HG02973 (cell line): ENCODE measurements at regions not wholly inside any gene's neighbourhood (a gene's known extent, or its start where the extent isn't known, plus 50 kb on each side); places are given as distances from the start of the nearest gene placed in this dataset.

ENCODE experiments used
- ATAC-seq: cut with Tn5 transposase; IDR thresholded peaks from one replicate; pipeline ENCODE4 v1.9.1; 2021; ENCODE audit warnings: moderate library complexity; ENCODE audit not compliant: unreplicated experiment

DNA sequence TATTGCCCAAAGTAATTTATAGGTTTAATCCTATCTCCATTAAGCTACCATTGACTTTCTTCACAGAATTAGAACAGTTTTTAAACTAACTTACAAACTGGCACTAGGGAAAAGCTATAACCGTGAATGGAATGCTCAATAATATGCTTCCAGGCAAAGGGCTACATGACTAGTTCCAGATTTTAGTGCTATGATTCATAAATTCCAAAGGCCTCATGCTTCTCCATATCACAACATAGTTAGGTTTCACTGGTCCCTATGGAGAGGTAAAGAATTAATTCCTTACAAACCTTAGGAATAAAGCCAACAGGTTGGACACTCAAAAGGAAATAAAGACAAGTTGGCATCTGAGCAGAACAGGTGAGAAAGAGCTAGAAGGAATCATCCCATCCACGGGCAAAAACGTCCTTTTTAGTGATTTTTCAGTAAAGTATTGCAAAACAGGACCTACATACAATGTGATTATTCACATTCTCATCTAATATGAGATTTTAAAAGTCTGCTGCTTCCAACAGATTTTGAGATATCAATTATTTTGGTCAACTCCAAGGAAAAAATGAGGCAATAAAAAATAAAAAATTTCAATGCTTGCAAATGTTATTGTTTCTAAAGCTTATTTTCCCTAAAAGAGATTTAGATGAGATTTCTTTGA, 97.0 kb upstream of the TARS1 start:
- ATAC-seq = no peak

DNA sequence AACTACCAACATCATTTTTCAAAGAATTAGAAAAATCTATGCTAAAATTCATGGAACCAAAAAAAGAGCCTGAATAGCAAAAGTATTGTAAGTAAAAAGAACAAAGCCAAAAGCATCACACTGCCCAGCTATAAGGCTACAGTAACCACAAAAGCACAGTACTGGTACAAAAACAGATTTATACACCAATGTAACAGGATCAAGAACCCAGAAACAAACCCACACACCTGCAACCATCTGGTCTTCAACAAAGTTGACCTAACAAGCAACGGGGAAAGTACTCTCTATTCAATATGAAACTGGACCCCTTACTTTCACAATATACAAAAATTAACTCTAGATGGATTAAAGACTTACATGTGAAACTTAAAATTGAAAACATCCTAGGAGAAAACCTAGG, 94.2 kb upstream of the TARS1 start:
- peak; percentile 67 for ATAC-seq

DNA sequence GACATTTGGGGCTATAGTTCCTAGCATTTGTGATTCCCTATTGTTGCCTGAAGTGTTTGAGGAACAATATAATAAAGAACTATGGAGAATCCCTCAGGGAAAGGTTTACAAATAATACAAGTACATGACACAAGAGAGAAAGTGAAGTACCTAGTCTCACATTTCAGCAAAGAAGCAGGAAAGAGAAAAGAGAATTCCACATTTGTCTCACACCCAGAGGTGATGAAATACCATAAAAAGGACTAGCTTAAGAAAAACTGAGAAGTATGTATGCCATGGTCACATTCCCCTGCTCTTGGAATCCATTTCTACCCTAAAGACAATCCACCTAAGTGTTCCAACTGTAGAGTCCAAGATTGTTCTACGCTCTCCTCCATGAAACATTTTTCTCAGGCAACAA, 79.0 kb upstream of the TARS1 start:
- ATAC-seq = no peak

DNA sequence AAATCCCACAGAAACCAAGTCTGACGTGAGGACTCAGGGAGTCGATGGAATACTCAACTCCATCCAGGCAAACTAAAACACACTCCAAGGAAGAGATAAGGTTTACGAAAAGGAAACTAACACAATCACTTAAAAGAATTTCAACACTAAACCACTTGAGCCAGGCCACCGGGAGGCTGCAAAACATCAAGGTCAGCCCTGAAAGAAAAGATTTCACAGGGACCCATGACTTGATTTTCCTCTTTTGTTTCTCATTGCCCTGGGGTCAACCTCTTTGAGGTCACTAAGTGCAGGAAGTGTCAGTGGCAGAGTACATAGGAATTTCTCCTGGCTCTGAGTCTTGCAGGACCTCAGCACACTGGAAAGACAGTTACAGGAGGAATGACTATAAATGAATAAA, 77.8 kb upstream of the TARS1 start:
- ATAC-seq = no peak

DNA sequence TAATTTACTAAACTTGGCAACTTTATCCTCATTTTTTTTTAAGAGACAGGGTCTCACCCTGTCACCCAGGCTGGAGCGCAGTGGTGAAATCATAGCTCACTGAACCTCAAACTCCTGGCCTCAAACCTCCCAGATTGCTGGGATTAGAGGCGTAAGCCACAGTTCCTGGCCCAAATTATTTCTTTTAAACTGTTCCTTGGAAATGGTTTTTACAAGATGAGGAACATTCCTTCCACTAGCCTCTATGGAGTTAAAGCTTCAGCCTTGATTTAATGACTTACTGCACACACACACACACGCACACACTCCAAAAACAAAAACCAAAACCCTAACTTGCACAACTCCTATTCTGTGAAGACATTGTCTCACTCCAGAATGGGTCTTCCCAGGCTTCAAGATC, 77.2 kb upstream of the TARS1 start:
- ATAC-seq = no peak

DNA sequence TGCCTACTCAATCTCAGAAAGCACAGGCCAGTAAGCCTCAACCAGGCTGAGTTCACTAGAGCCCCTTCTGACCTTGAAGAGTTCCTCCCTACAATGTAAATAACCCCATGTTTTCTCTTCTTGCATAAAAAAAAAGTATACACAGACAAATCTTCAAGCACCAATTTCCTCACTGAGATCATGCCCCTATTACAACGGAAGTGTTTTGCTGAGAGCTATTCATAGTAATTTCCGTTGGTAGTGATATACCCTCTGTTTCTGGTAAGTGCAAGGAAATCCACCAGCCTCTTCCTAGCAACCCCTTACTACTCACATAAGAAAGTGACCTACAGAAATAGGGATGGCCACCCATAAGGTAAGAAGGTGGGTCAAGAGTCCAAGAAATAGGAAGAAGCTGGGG, 76.4 kb upstream of the TARS1 start:
- ATAC-seq = no peak

DNA sequence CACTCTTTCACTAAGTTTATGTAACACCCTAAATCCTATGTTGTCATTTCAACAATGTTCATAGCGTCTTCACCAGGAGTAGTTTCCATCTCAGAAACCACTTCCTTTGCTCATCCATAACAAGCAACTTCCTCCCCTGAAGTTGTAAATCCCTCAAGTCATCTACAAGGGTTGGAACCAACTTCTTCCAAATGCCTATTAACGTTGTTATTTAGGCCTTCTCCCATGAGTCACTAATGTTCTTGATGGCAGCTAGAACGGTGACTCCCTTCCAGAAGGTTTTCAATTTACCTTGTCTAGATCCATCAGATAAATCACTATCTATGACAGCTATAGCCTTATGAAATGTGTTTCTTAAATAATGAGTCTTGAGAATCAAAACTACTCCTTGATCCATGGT, 73.3 kb upstream of the TARS1 start:
- ATAC-seq = no peak

DNA sequence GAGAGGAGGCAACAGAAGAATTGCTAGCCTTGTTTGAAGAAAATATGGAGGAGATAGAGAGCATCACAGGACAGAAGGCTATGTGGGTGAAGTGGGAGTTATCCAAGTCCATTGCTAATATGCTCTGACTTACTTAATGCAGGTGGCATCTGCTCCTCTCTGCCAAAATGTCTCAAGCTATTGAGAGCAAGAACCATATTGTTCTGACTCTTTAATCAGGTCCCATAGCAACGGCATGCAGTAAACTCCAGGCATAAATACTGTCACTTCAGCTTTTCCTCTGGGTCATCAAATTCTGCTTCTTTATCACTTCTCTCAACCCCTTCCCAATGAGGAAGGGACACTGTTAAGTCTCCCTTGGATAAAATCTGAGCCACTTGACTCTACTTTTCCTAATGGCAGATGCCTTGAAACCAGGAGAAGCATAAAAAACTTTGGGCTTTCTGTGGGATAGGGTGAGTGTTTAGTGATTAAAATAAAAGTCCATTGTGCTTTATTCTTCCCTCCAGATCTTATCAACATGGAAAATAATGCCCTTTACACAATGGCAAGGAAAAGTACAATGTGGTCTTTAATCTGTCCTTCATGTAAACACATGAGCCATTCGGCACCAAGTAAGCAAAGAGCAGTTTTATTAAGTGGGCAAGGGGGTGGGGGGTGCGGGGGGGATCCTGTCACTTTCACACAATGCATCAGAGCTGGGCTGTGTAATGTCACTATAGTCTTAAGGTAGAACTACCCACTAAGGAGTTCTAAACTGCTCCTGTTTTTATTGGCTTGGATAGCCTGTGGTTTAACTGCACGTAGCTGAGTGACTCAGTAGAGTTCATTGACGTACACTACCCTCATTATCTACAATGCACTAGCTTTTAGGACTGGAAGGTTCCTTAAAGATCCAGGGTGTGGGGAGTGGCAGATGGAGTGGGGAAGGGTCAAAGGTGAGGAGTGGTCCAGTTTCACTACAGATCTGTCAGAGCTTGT, 71.0 kb upstream of the TARS1 start:
- ATAC-seq = no peak

DNA sequence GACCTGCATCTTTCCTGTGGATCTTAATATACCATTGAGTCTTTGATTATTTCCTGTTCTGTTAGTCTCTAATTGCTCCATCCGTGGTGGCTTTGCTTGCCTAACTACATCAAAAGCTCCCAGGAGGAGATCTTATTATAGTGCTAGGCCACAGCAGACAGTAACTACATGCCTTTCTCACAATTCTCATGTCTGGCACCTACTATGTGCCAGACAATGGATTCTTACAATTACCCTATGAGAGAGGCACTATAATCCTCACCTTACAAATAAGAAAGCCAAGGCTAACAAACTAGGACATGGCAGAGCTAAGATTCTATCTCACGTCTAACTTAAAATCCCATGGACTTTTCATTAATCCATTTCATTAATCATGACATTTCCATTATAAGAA, 70.3 kb upstream of the TARS1 start:
- ATAC-seq = no peak

DNA sequence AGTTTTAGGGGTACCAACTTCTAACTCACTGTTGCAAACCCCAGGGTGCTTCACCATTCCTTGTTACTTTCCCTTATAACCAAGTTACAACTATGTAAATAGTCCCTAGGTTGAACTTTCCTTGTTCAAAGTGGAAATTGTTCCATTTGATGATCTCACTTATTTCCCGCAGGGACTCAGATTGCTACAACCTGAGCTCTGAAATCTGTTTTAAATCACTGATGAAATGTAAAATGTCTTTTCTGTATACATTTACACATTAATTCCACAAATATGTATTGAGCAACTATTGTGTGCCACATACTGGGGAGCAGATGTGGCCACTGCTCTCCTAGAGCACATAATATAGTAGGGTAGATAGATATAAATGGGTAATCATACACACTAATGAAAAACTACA, 69.1 kb upstream of the TARS1 start:
- no peak for ATAC-seq

DNA sequence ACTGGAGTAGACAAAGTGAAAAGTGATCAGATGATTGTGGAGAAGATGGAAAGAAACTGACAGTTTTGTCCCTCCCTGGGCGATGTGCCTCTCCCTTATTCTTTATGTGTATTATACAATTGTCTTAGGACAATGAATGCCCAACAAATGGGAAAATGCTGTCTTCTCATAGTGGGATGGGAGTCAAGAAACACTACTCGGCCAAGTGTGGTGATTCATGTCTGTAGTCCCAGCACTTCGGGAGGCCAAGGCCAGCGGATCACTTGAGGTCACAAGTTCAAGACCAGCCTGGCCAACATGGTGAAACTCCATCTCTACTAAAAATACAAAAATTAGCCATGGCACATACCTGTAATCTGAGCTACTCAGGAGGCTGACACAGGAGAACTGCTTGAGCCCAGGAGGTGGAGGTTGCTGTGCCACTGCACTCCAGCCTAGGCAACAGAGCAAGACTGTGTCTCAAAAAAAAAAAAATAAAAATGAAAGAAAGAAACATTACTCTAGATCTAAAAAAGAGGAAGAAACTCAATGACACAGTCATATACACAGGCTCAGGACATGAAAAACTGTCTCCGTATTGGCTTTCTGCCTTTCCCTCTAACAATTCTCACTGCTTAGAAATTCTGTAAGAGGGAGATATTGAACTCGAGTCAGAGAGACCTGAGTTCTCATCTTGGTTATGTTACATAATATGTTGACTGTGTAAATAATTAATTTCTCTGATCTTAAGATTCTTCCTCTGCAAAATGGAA, 67.9 kb upstream of the TARS1 start:
- ATAC-seq = no peak

DNA sequence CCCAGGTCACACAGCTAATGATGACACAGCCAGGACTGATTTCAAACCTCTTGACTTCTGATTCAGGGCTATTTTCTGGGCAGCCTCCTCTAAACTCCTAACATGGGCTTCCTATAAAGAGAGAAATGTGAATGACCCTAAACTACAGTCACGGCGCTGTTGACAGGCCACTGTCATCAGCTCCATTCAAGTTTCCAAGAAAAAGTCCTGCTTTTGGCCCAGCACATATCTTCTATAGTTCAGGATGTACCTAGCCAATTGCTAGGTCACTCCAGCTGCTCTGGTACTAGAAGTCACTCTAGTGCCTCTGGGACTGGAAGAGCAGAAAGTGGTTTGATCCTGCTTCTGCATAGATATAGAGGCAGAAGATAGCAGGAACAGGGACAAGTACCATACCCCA, 64.9 kb upstream of the TARS1 start:
- ATAC-seq = no peak

DNA sequence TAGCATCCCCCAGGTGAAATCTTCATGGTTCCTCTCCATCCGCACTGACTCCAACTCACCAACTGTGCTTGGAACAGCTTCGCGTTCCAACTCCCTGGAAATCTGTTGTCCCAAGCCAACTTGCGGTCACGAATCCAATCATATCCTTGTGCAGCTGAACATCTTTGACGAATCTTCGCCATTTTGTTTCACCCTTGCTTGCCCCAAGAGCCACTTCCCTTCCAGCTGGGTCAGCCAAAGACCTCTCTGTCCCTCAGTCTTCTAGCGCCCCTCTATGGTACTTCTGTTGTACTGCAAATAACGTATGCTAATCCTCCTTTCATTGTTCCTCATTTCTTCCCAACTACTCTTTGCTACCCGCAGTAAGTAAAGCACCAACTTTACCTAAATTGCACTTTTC, 61.0 kb upstream of the TARS1 start:
- no peak for ATAC-seq

DNA sequence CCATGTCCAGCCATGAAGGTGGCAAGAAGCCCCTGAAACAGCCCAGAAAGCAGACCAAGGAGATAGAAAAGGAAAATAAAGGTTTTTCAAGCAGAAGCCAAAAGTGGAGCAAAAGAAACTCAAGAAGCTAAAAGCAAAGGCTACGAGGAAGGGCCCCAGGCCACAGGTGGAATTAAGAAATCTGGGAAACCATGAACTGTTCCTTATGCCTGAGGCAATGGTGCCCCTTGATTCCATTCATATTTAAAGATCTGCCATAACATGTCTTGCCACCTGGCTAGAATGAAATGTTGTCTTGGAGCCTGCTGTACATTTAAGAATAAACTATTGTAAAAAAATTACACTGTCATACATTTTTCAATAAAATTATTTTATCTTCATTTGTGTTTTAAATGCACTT, 59.5 kb upstream of the TARS1 start:
- ATAC-seq = no peak
